GM10248 (cell line): ENCODE measurements at regions not wholly inside any gene's neighbourhood (a gene's known extent, or its start where the extent isn't known, plus 50 kb on each side); places are given as distances from the start of the nearest gene placed in this dataset.

Experiments used
- CTCF ChIA-PET: fragments of 300-600 bp; sonication (Branson Sonifier 250); formaldehyde crosslinking; extraction: SDS; loops from one replicate; lab custom pipeline; 2021; ENCODE audit warnings: antibody characterized with exemption; lab: Yijun Ruan, JAX
- POLR2A ChIA-PET: fragments of 350-650 bp; sonication (Branson Sonifier 250); formaldehyde crosslinking; extraction: SDS; loops from one replicate; lab custom pipeline; 2020; ENCODE audit warnings: antibody characterized with exemption; lab: Yijun Ruan, JAX
- DNase-seq: peaks from one replicate; pipeline ENCODE4 v3.0.0; 2012; ENCODE audit errors: extremely low spot score
- TF ChIP-seq, protein P1 (sequence below): IDR thresholded peaks from 2 replicates; pipeline ENCODE4 v1.5.1; 2012; ENCODE audit warnings: mild to moderate bottlenecking, low read depth; ENCODE audit errors: extremely low read depth, missing control alignments, control extremely low read depth

- TF ChIP-seq, protein P1, sequence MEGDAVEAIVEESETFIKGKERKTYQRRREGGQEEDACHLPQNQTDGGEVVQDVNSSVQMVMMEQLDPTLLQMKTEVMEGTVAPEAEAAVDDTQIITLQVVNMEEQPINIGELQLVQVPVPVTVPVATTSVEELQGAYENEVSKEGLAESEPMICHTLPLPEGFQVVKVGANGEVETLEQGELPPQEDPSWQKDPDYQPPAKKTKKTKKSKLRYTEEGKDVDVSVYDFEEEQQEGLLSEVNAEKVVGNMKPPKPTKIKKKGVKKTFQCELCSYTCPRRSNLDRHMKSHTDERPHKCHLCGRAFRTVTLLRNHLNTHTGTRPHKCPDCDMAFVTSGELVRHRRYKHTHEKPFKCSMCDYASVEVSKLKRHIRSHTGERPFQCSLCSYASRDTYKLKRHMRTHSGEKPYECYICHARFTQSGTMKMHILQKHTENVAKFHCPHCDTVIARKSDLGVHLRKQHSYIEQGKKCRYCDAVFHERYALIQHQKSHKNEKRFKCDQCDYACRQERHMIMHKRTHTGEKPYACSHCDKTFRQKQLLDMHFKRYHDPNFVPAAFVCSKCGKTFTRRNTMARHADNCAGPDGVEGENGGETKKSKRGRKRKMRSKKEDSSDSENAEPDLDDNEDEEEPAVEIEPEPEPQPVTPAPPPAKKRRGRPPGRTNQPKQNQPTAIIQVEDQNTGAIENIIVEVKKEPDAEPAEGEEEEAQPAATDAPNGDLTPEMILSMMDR: no peak
- CTCF ChIA-PET: interaction anchor here (0.9 kb wide), 1 partner anchor 19 kb away, joined by 4 read pairs; no protein-coding TSS in a partner anchor
- DNase-seq: no peak
- POLR2A ChIA-PET: no interaction called here
Measured at GRCh38 chr2:6412533-6413091, 453.1 kb downstream of the CMPK2 start.

GRCh38 chr2:6417050-6417449 is 448.7 kb downstream of the CMPK2 start:
- TF ChIP-seq, protein P1: no peak
- ChIA-PET POLR2A (no interaction called here), CTCF (no interaction called here)
- DNase-seq: no peak

DNA sequence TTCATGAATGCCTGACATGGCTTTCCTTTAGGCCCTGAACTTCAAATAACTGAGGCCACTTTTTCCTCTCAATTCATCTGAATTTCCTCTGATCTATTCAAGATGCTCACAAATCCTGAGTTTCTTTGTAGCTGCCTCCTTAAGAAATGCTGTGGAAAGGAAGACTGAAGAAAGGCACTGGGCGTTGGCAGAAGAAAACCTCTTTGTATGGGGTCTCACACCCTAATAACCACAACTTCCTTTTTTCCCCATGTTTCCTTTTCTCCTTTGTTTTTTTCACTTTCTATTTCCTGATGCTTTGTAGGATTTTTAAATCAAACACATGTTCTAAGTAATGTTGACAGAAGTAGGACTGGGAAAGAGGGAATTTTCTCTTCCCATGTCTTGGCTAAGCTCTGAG is 447.4 kb downstream of the CMPK2 start:
- DNase-seq: no peak
- ChIA-PET POLR2A (no interaction called here), CTCF (interaction anchor here (0.8 kb wide), 1 partner anchor 10 kb away, joined by 3 read pairs; no protein-coding TSS in a partner anchor)
- TF ChIP-seq, protein P1: no peak

- CTCF ChIA-PET: interaction anchor here (1.1 to 1.5 kb wide), 2 partner anchors 26 to 1067 kb away, joined by 3 read pairs; no protein-coding TSS in a partner anchor
- TF ChIP-seq, protein P1: no peak
- POLR2A ChIA-PET: no interaction called here
- DNase-seq: no peak
Measured at GRCh38 chr2:6421138-6421730, 444.5 kb downstream of the CMPK2 start.

- ChIA-PET CTCF (interaction anchor here (1.1 to 1.5 kb wide), 2 partner anchors 25 to 1068 kb away, joined by 3 read pairs; no protein-coding TSS in a partner anchor), POLR2A (no interaction called here)
- no peak for DNase-seq
- TF ChIP-seq, protein P1: no peak
Measured at GRCh38 chr2:6421888-6422287, 443.8 kb downstream of the CMPK2 start.

GRCh38 chr2:6423157-6423556 is 442.6 kb downstream of the CMPK2 start:
- TF ChIP-seq, protein P1: no peak
- ChIA-PET CTCF (interaction anchor here (1.3 kb wide), 1 partner anchor 43 kb away, joined by 3 read pairs; no protein-coding TSS in a partner anchor), POLR2A (no interaction called here)
- DNase-seq: no peak
